Esophagus squamous epithelium (tissue), 5 donors: ENCODE measurements at regions not wholly inside any gene's neighbourhood (a gene's known extent, or its start where the extent isn't known, plus 50 kb on each side); places are given as distances from the start of the nearest gene placed in this dataset.

Source experiments
- DNase-seq: peaks from one replicate; lab custom pipeline; 2025; lab: John Stamatoyannopoulos, UW
- H3K27ac ChIP-seq, 4 donors: fragments of 200-600 bp; sonication (generic); one replicate each; pipeline ENCODE4 v1.5.1; 2016 to 2019; ENCODE audit warnings: mild to moderate bottlenecking in 1 of 4
- H3K27me3 ChIP-seq, 4 donors: fragments of 200-600 bp; sonication (generic); 1 replicate in 3 of 4; 2 replicates in 1 of 4; pipeline versions ENCODE4 v1.5.1 to v1.6.0; 2017 to 2021; ENCODE audit warnings: antibody characterized with exemption in 1 of 4
- H3K36me3 ChIP-seq, 3 donors: fragments of 200-600 bp; sonication (generic); one replicate each; pipeline ENCODE4 v1.5.1; 2016 to 2019
- H3K4me1 ChIP-seq, 3 donors: fragments of 200-600 bp; sonication (generic); one replicate each; pipeline ENCODE4 v1.5.1; 2017 to 2019
- H3K4me3 ChIP-seq, 4 donors: fragments of 200-600 bp; sonication (generic); 1 replicate in 3 of 4; 2 replicates in 1 of 4; pipeline ENCODE4 v1.5.1; 2016 to 2019; ENCODE audit warnings: mild to moderate bottlenecking in 2 of 4, moderate library complexity in 1 of 4
- H3K9me3 ChIP-seq, 3 donors: fragments of 200-600 bp; sonication (generic); one replicate each; pipeline ENCODE4 v1.5.1; 2016 to 2019
- CTCF ChIP-seq, 6 experiments: fragments of 450-650 bp in 4 of 6; fragments of 200-600 bp in 2 of 6; sonication (generic) in 2 of 6; IDR thresholded peaks; one replicate each; pipeline ENCODE4 v1.5.1; 2016 to 2019; ENCODE audit warnings: antibody characterized with exemption in 6 of 6, mild to moderate bottlenecking in 4 of 6, moderate library complexity in 4 of 6
- POLR2A ChIP-seq, 4 donors: fragments of 450-650 bp; IDR thresholded peaks; one replicate each; pipeline ENCODE4 v1.6.1; 2017; ENCODE audit warnings: antibody characterized with exemption in 4 of 4, mild to moderate bottlenecking in 4 of 4, moderate library complexity in 3 of 4
- WGBS, 2 donors: methylation state at CpG; one replicate each; pipeline ENCODE4 v1.1.5; 2018; 5-methylcytosine and 5-hydroxymethylcytosine counted together
- intact Hi-C: fragments of 100-400 bp; cut with DNase I; formaldehyde crosslinking; loops from one replicate; pipeline ENCODE4 v1.15.0; 2022
- donor health status: DM: yes; HTN: yes; CAD: no.

GRCh38 chr2:125310657-125311364 lies 1285.7 kb downstream of the CNTNAP5 start:
- no peak overlapping the region for H3K4me3 ChIP-seq
- H3K4me1 ChIP-seq, result no peaks in the 10 kb centered on the region
- no peaks in the 10 kb centered on the region for H3K36me3 ChIP-seq
- no peak for DNase-seq
- TF ChIP-seq POLR2A (IDR thresholded peaks at IDR 0.05), result no peak
- no peak for TF ChIP-seq CTCF (IDR thresholded peaks at IDR 0.05)
- intact Hi-C loops, result no loop called here
- no peaks in the 10 kb centered on the region for H3K27me3 ChIP-seq
- H3K9me3 ChIP-seq, result peaks cover 0 to 3% (median 0%) of the 10 kb centered on the region in 3 donors
- WGBS, 2 donors, result 47 to 61% methylated on average over 6 of the region's 6 CpGs
- no peak overlapping the region for H3K27ac ChIP-seq

- no peak for DNase-seq
- H3K4me3 ChIP-seq, result no peak overlapping the region
- TF ChIP-seq CTCF (IDR thresholded peaks at IDR 0.05) (no peak), POLR2A (IDR thresholded peaks at IDR 0.05) (no peak)
- WGBS, 2 donors, result 84 to 100% methylated on average over 4 to 8 of the region's 17 CpGs
- H3K27ac ChIP-seq, result no peak overlapping the region
- H3K36me3 ChIP-seq, result no peaks in the 10 kb centered on the region
- intact Hi-C loops, result no loop called here
- no peaks in the 10 kb centered on the region for H3K4me1 ChIP-seq
- no peaks in the 10 kb centered on the region for H3K27me3 ChIP-seq
- H3K9me3 ChIP-seq, result peaks cover 0 to 3% (median 0%) of the 10 kb centered on the region in 3 donors
These were observed 1287.3 kb downstream of the CNTNAP5 start for GRCh38 chr2:125312342-125312741.

GRCh38 chr2:125313806-125314205 lies 1288.7 kb downstream of the CNTNAP5 start:
- Histone ChIP-seq H3K4me3 (no peak overlapping the region), H3K4me1 (no peaks in the 10 kb centered on the region), H3K36me3 (no peaks in the 10 kb centered on the region), H3K27me3 (no peaks in the 10 kb centered on the region), H3K9me3 (peaks cover 0 to 4% (median 0%) of the 10 kb centered on the region in 3 donors), H3K27ac (no peak overlapping the region)
- TF ChIP-seq POLR2A (IDR thresholded peaks at IDR 0.05) (no peak), CTCF (IDR thresholded peaks at IDR 0.05) (no peak)
- DNase-seq, result no peak
- intact Hi-C loops, result no loop called here
- 40 to 80% methylated on average over 1 of the region's 1 CpG for WGBS, 2 donors

- H3K4me1 ChIP-seq, result no peaks in the 10 kb centered on the region
- intact Hi-C loops, result no loop called here
- peaks cover 0 to 9% (median 0%) of the 10 kb centered on the region in 3 donors for H3K9me3 ChIP-seq
- no peaks in the 10 kb centered on the region for H3K36me3 ChIP-seq
- 100% methylated on average over 1 of the region's 2 CpGs; no CpG with 5 or more reads in 1 of the 2 donors for WGBS, 2 donors
- no peaks in the 10 kb centered on the region for H3K27me3 ChIP-seq
- no peak overlapping the region for H3K27ac ChIP-seq
- TF ChIP-seq CTCF (IDR thresholded peaks at IDR 0.05) (no peak), POLR2A (IDR thresholded peaks at IDR 0.05) (no peak)
- DNase-seq, result no peak
- no peak overlapping the region for H3K4me3 ChIP-seq
These were observed 1293.7 kb downstream of the CNTNAP5 start for GRCh38 chr2:125318740-125319139.

GRCh38 chr2:125324273-125324672 lies 1299.2 kb downstream of the CNTNAP5 start:
- intact Hi-C loops, result no loop called here
- Histone ChIP-seq H3K4me1 (no peaks in the 10 kb centered on the region), H3K4me3 (no peak overlapping the region), H3K36me3 (no peaks in the 10 kb centered on the region), H3K27me3 (no peaks in the 10 kb centered on the region), H3K9me3 (peaks cover 0 to under 1% (median 0%) of the 10 kb centered on the region in 3 donors), H3K27ac (no peak overlapping the region)
- DNase-seq, result no peak
- no peak for TF ChIP-seq CTCF (IDR thresholded peaks at IDR 0.05)
- TF ChIP-seq POLR2A (IDR thresholded peaks at IDR 0.05), result no peak
